ENCODE measurements at regions not wholly inside any gene's neighbourhood (a gene's known extent, or its start where the extent isn't known, plus 50 kb on each side); places are given as distances from the start of the nearest gene placed in this dataset.
A peak's percentile ranks its signal among the peaks of the same experiment; 100 is the strongest.

DNA sequence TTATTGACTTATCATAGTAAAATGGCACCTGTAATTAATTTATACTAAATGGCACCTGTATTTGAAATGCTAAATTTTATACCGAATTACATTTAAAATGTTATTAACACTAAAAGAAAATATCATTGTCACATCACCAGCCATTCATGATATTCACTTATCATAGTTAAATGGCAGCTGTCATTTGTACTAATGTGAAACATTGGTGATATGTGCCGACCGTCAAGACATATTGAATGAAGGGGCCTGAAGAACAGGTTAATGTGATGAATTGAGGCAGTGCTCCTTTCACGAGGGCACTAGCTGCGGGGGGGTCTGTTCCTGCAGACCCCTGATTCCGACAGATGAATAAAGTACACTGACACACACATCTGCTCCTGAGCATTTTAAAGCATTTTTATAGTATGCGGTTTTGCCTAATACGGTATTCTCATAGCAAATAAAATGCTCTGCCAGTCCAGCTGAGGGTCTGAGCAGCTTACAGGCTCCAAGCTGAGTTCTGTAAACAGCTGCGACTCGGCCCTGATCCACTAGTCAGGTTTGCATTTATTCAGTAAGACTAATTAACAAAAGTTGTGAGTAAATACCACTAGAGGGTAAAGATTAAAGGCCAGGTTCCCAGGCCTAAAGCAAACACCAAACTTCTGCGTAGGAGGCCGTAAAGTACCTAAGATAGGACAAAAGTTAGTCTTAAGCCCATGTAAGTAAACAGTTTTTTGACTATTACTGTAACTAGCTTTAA is 593.4 kb upstream of the NETO1 start:
- H3K27ac ChIP-seq = no peak overlapping the region
- H3K27me3 ChIP-seq = no peaks in the 10 kb centered on the region
- no peak overlapping the region for H3K4me3 ChIP-seq
- H3K9me3 ChIP-seq (replicated peaks) = no peaks in the 10 kb centered on the region
- H3K4me1 ChIP-seq = no peaks in the 10 kb centered on the region
- DNase-seq = no peak
- H3K36me3 ChIP-seq = no peaks in the 10 kb centered on the region

DNA sequence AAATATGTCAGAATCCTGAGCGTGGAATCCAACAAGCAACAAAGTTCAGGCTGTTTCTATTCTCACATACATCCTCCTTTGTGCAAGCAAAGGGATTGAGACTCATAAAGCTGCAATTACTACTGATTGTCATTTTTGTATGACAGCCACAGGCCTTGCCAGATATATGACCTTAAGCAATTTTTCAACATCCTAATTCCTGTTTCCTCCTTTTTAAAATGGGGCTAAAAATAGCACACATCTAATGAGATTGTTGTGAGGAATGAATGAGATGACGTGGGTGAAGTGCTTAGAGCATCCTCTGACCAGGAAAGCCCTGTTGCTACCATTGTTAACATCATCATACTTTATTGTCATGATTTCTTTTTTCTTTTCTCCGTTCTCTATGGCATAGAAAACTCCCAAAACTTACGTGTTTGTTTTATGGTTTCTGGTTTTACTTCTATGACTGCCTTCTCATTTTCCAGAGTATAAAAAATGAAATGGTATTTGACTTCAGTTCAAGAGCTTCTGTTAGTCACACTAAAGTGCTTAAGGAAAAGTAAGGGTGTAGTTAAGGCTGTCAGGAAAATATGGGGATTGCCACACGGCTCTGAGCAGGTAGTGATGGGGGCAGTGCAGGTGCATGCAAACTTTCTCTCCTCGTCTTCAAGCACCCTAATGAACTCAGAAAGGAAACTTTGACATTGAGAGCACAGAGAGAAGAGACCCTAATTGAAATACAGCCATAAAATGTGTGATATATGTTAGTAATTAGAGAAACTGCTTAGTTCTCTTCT is 590.6 kb upstream of the NETO1 start:
- Histone ChIP-seq H3K4me3 (no peak overlapping the region), H3K27ac (no peak overlapping the region), H3K36me3 (no peaks in the 10 kb centered on the region), H3K9me3 (replicated peaks) (no peaks in the 10 kb centered on the region), H3K27me3 (no peaks in the 10 kb centered on the region), H3K4me1 (no peaks in the 10 kb centered on the region)
- DNase-seq = no peak

DNA sequence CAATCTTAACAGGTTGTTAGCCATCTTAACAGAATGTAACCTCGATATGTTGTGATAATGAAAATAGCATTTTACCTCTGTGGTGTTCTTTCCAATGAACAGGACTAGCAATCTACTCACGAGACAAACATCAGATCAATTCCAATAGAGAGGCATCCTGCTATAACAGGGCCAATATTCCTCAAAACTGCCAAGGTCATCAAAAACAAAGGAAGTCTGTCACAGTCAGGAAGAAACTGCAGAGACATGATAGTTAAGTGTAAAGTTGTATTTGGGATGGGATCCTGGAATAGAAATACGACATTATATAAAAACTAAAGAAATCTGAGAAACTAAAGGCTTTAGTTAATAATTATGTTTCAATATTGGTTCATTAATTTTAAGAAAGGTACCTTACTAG is 588.9 kb upstream of the NETO1 start:
- H3K4me3 ChIP-seq = no peak overlapping the region
- H3K9me3 ChIP-seq (replicated peaks) = no peaks in the 10 kb centered on the region
- no peaks in the 10 kb centered on the region for H3K27me3 ChIP-seq
- no peaks in the 10 kb centered on the region for H3K4me1 ChIP-seq
- H3K36me3 ChIP-seq = no peaks in the 10 kb centered on the region
- H3K27ac ChIP-seq = no peak overlapping the region
- DNase-seq = no peak

DNA sequence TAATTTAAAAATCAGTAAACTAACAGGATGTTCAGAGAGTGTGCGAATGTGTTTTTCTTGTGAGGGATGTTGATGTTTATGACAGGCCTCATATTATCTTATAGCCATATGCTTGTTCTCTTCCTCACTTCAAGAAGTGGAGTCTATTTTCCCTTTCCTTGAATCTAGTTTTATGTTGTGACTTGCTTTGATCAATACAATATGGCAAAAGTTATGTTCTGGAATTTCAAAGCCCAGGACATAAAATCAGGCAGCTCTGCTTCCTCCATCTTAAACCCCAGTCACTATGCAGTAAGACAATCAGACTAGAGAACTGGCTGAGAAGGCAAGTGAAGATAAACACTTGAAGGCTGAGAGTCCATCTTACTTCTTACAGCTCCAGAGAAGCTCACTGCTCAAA is 585.1 kb upstream of the NETO1 start:
- Histone ChIP-seq H3K36me3 (no peaks in the 10 kb centered on the region), H3K4me3 (no peak overlapping the region), H3K9me3 (replicated peaks) (no peaks in the 10 kb centered on the region), H3K27me3 (no peaks in the 10 kb centered on the region), H3K27ac (no peak overlapping the region), H3K4me1 (no peaks in the 10 kb centered on the region)
- no peak for DNase-seq

DNA sequence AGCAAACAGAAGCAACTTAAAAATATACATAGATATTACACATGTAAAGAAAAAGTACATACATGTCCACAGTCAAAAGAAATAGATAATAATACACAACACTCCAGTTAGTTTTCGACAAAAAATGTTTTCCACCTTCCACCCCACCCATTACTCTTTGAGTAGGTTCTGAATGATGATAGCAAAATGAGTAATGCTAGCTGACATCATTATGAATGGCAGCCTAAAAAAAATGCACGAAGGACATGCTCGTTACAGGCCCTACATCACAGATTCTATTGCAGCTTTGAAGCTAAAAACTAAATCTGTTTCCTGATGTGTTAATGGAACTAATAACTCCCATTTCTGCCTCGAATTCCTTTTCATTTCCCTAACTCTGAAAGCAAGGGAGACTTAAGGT is 578.7 kb upstream of the NETO1 start:
- Histone ChIP-seq H3K27me3 (no peaks in the 10 kb centered on the region), H3K27ac (no peak overlapping the region), H3K36me3 (no peaks in the 10 kb centered on the region), H3K9me3 (replicated peaks) (no peaks in the 10 kb centered on the region), H3K4me1 (no peaks in the 10 kb centered on the region), H3K4me3 (no peak overlapping the region)
- no peak for DNase-seq

DNA sequence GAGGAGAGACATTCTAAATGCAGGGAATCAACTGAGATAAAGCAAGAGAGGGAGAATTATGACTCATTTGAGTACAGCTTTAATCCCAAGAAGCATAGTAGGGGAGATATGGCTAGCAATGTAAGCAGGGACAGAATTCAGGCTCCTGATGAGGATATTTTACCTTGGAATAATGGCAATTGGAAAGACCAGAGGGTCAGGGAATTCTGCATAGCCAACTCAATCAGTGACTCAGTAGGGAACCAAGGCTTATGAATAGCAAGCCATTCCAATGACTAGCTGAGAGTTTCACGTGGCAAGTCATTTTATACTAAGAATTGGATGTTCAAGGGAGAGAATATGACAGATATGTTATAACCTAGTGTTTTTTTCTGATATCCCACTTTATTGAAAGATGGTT is 563.8 kb upstream of the NETO1 start:
- Histone ChIP-seq H3K9me3 (replicated peaks) (no peaks in the 10 kb centered on the region), H3K4me3 (no peak overlapping the region), H3K36me3 (no peaks in the 10 kb centered on the region), H3K4me1 (no peaks in the 10 kb centered on the region), H3K27ac (no peak overlapping the region), H3K27me3 (no peaks in the 10 kb centered on the region)
- no peak for DNase-seq

DNA sequence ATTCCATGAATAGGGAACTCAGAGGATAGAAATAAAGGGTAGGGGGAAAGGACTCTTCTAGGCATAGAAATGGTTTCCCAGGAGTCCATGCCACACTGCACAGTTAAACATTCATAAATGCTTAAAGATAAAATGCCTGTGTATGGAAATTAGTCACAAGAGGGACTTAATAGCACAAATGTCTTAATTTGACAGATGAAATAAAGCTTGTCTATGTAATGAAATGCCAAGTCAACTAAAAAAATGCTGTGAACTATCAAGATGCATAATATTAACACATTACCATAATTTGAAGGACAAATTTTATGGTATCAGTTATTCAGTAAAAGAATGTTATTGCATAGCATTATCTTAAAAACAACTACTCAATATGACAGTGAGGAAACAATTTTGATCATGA is 553.2 kb upstream of the NETO1 start:
- Histone ChIP-seq H3K36me3 (no peaks in the 10 kb centered on the region), H3K27me3 (no peaks in the 10 kb centered on the region), H3K27ac (no peak overlapping the region), H3K4me3 (no peak overlapping the region), H3K4me1 (no peaks in the 10 kb centered on the region), H3K9me3 (replicated peaks) (no peaks in the 10 kb centered on the region)
- no peak for DNase-seq

DNA sequence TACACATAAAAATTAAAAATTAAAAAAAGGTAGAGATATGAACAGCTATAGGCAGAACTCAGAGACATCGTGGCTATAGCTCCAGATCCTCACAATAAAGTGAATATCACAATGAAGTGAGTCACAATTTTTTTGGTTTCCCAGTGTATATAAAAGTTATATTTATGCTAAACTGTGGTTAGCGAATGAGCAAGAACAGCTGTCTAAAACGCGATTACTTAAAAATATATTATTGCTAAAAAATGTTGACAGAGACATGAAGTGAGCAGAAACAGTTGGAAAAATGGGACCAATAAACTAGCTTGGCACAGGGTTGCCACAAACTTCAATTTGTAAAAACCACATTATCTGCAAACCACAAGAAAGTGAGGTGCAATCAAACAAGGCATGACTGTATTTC is 551.7 kb upstream of the NETO1 start:
- no peak overlapping the region for H3K4me3 ChIP-seq
- H3K9me3 ChIP-seq (replicated peaks) = no peaks in the 10 kb centered on the region
- H3K4me1 ChIP-seq = no peaks in the 10 kb centered on the region
- H3K36me3 ChIP-seq = no peaks in the 10 kb centered on the region
- no peaks in the 10 kb centered on the region for H3K27me3 ChIP-seq
- DNase-seq = no peak
- H3K27ac ChIP-seq = no peak overlapping the region

DNA sequence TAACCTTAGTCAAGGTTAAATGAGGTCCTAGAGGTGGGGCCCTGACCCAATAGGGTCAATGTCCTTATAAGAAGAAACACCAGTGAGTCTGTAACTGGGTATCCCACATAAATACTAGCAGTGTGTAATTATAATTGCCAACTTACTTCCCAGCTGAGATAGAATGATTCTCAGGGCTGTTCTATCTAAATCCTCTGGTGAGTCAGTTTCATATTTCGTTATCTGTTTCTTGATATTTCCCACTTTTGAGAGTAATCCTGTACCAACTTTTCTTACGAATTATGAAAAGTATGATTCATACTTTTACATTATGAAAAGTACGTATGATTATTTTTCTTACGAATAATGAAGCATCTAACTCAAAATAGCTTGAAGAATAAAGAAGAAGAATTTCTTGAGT is 546.8 kb upstream of the NETO1 start:
- DNase-seq = no peak
- H3K4me1 ChIP-seq = no peaks in the 10 kb centered on the region

DNA sequence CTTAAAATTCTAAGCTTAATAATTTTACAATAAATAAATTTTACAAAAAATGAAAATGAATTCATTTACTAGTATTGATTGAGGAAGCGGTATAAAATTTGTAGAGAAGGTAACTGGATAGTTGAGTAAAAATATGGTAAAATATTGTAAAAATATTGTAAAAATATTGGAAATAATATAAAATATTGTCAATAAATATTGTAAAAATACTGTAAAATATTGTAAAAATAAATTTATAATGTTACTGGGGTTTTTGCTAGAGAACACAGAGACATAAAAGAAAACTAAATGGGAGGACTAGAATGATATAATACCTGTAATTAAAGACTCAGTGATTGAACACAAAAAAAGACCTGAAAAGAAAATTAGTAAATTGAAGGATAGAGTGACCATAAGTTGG is 546.3 kb upstream of the NETO1 start:
- Histone ChIP-seq H3K4me1 (no peaks in the 10 kb centered on the region), H3K27ac (no peak overlapping the region), H3K27me3 (no peaks in the 10 kb centered on the region), H3K9me3 (replicated peaks) (no peaks in the 10 kb centered on the region), H3K4me3 (no peak overlapping the region), H3K36me3 (no peaks in the 10 kb centered on the region)
- DNase-seq = no peak

More for the DNA sequence above, 546.8 kb upstream of the NETO1 start:
- Histone ChIP-seq H3K9me3 (replicated peaks) (no peaks in the 10 kb centered on the region), H3K27ac (no peak overlapping the region), H3K36me3 (no peaks in the 10 kb centered on the region), H3K4me3 (no peak overlapping the region), H3K27me3 (no peaks in the 10 kb centered on the region)

DNA sequence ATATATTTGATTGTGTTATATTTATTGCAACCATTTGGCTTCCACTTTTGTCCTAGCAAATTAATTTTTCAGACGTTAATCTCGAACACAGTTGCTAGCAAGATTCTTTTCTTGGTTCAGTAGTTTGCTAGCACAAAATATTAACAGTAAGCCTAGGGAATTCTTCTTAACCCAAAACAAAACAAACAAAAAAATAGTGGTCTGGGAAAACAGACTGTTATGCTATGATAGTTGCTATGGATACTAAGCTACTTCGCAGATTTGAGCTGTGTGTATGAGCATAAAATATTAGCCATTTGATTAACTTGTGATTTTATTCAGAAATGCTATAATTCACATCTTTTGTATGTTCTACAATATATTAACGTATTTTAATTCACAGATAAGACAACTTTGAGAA is 541.5 kb upstream of the NETO1 start:
- Histone ChIP-seq H3K4me1 (no peaks in the 10 kb centered on the region), H3K4me3 (no peak overlapping the region), H3K27me3 (no peaks in the 10 kb centered on the region), H3K9me3 (replicated peaks) (no peaks in the 10 kb centered on the region), H3K36me3 (no peaks in the 10 kb centered on the region), H3K27ac (no peak overlapping the region)
- DNase-seq = no peak

DNA sequence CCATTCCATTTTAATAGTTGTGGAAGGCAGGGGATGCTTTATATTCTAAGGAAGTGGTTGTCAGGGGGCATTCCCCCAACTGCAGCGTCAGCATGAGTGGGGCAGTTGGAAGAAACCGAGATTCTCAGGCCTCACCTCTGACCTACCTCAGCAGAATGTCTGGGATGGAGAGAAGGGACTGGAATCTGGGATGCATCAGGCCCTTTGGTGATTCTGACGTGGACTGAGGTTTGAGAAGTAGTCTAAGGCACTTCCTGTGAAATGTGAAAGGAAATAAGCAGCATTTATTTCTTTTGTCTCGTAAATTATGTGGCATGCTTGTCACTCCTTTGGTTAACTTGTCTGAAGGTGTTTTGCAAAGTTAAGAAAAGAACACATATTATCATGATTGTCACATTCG is 540.7 kb upstream of the NETO1 start:
- Histone ChIP-seq H3K27me3 (no peaks in the 10 kb centered on the region), H3K27ac (no peak overlapping the region), H3K4me3 (no peak overlapping the region), H3K4me1 (no peaks in the 10 kb centered on the region), H3K9me3 (replicated peaks) (no peaks in the 10 kb centered on the region), H3K36me3 (no peaks in the 10 kb centered on the region)
- DNase-seq = no peak

DNA sequence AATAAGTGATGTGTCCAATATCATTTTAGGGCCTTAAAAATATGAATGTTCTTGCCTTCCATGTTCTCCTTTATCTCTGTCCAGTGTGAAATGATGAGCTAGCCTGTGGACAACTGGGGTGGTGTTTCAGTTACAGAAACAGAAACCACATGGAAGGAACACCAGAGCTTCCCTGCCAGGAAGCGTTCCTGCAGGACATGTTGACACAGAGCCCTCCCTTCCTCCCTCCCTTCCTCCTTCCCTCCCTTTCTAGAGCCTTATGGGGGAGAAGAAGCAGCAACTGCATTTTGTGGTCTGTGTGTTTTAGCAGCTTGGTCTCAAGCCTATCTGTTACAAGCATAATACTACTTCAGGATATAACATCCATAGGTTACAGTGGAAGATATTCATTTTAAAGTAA is 539.7 kb upstream of the NETO1 start:
- Histone ChIP-seq H3K27ac (no peak overlapping the region), H3K36me3 (no peaks in the 10 kb centered on the region), H3K4me1 (no peaks in the 10 kb centered on the region), H3K9me3 (replicated peaks) (no peaks in the 10 kb centered on the region), H3K27me3 (no peaks in the 10 kb centered on the region), H3K4me3 (no peak overlapping the region)
- DNase-seq = peak in 1 of 2 experiments; percentile 1

DNA sequence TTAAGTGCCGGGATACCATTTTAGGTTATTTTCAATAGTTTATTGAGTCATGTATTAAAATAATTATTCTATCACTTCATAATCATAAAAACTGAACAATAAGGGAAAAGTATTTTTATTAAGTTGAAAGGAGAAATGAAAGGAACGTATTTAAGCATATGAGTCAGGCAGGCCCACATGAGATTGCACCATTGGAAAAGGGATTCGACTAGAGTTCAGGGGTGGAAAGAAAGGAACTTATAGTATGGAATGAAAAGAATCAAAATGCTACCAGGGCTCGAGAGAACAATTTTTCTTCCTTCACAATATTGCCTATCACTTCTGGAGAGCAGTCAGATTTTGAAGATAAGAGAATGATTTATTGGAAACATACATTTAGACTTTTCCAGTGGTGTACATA is 516.5 kb upstream of the NETO1 start:
- H3K4me1 ChIP-seq = no peaks in the 10 kb centered on the region
- H3K36me3 ChIP-seq = no peaks in the 10 kb centered on the region
- no peak for DNase-seq
- no peak overlapping the region for H3K27ac ChIP-seq
- H3K9me3 ChIP-seq (replicated peaks) = no peaks in the 10 kb centered on the region
- no peaks in the 10 kb centered on the region for H3K27me3 ChIP-seq
- H3K4me3 ChIP-seq = no peak overlapping the region

DNA sequence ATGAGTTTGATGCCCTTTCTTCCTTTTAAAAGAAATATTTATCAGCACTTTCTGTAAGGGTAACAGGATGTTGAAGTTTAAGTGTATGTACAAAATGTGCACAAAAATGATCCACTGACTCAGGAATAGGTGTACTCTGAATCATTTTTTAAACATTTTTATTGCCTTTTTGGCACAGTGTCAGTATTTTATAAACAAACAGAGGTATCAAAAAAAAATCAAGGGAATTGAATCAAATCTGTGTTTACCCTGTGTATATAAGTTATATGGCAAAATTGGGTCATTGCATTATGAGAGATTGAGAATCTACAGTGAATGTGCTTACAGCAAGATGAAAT is 513.9 kb upstream of the NETO1 start:
- H3K9me3 ChIP-seq (replicated peaks) = no peaks in the 10 kb centered on the region
- H3K27ac ChIP-seq = no peak overlapping the region
- no peaks in the 10 kb centered on the region for H3K36me3 ChIP-seq
- no peak overlapping the region for H3K4me3 ChIP-seq
- no peak for DNase-seq
- H3K27me3 ChIP-seq = no peaks in the 10 kb centered on the region
- H3K4me1 ChIP-seq = no peaks in the 10 kb centered on the region

All from SJCRH30 (cell line).